ENCODE measurements at regions not wholly inside any gene's neighbourhood (a gene's known extent, or its start where the extent isn't known, plus 50 kb on each side); places are given as distances from the start of the nearest gene placed in this dataset.
"Not testable (repeated sequence)": the region's sequence is repeated elsewhere in the genome, so short reads cannot be mapped to it uniquely, and the experiment has no call there.

GRCh38 chr18:42374961-42375360 lies 419.9 kb downstream of the PIK3C3 start:
- Histone ChIP-seq H3K4me1 (no peaks in the 10 kb centered on the region), H3K9me3 (no peaks in the 10 kb centered on the region), H3K36me3 (no peaks in the 10 kb centered on the region), H4K20me1 (no peaks in the 10 kb centered on the region), H3K4me2 (no peak overlapping the region), H3K4me3 (no peak overlapping the region), H3K27ac (no peak overlapping the region), H3K9ac (no peak overlapping the region), H3K27me3 (no peaks in the 10 kb centered on the region)
- no peak for TF ChIP-seq Cebpa-rat (IDR thresholded peaks at IDR 0.05)

GRCh38 chr18:42378854-42379253 lies 423.8 kb downstream of the PIK3C3 start:
- H3K9ac ChIP-seq, H3K27ac ChIP-seq, H3K4me3 ChIP-seq, H3K9me3 ChIP-seq, H3K27me3 ChIP-seq, H3K36me3 ChIP-seq, H3K4me2 ChIP-seq, H4K20me1 ChIP-seq, H3K4me1 ChIP-seq: not testable (repeated sequence)

- not testable (repeated sequence) for H4K20me1 ChIP-seq, H3K9me3 ChIP-seq, H3K4me3 ChIP-seq, H3K4me2 ChIP-seq, H3K27ac ChIP-seq, H3K27me3 ChIP-seq, H3K9ac ChIP-seq, H3K4me1 ChIP-seq, H3K36me3 ChIP-seq
Observed at GRCh38 chr18:42381236-42381635, 426.2 kb downstream of the PIK3C3 start.

GRCh38 chr18:42392416-42392815 lies 437.4 kb downstream of the PIK3C3 start:
- Histone ChIP-seq H3K36me3 (no peaks in the 10 kb centered on the region), H3K27ac (no peak overlapping the region), H3K27me3 (no peaks in the 10 kb centered on the region), H3K4me3 (no peak overlapping the region), H4K20me1 (no peaks in the 10 kb centered on the region), H3K9me3 (no peaks in the 10 kb centered on the region), H3K4me1 (no peaks in the 10 kb centered on the region), H3K9ac (no peak overlapping the region), H3K4me2 (no peak overlapping the region)
- TF ChIP-seq Cebpa-rat (IDR thresholded peaks at IDR 0.05): no peak

- no peak overlapping the region for H3K9ac ChIP-seq
- no peaks in the 10 kb centered on the region for H3K36me3 ChIP-seq
- no peak overlapping the region for H3K4me3 ChIP-seq
- H3K4me2 ChIP-seq: no peak overlapping the region
- H4K20me1 ChIP-seq: no peaks in the 10 kb centered on the region
- no peaks in the 10 kb centered on the region for H3K4me1 ChIP-seq
- H3K27me3 ChIP-seq: no peaks in the 10 kb centered on the region
- no peak overlapping the region for H3K27ac ChIP-seq
- no peak for TF ChIP-seq Cebpa-rat (IDR thresholded peaks at IDR 0.05)
- H3K9me3 ChIP-seq: no peaks in the 10 kb centered on the region
Observed at GRCh38 chr18:42392926-42393325, 437.9 kb downstream of the PIK3C3 start.

- Histone ChIP-seq H4K20me1 (no peaks in the 10 kb centered on the region), H3K27me3 (no peaks in the 10 kb centered on the region), H3K4me2 (no peak overlapping the region), H3K4me1 (no peaks in the 10 kb centered on the region), H3K9ac (no peak overlapping the region), H3K36me3 (no peaks in the 10 kb centered on the region), H3K4me3 (no peak overlapping the region), H3K27ac (no peak overlapping the region), H3K9me3 (no peaks in the 10 kb centered on the region)
- no peak for TF ChIP-seq Cebpa-rat (IDR thresholded peaks at IDR 0.05)
Observed at GRCh38 chr18:42394238-42394637, 439.2 kb downstream of the PIK3C3 start.

- no peaks in the 10 kb centered on the region for H4K20me1 ChIP-seq
- no peak overlapping the region for H3K4me2 ChIP-seq
- H3K4me1 ChIP-seq: no peaks in the 10 kb centered on the region
- no peaks in the 10 kb centered on the region for H3K27me3 ChIP-seq
- no peak for TF ChIP-seq Cebpa-rat (IDR thresholded peaks at IDR 0.05)
- no peak overlapping the region for H3K4me3 ChIP-seq
- no peak overlapping the region for H3K9ac ChIP-seq
- no peaks in the 10 kb centered on the region for H3K9me3 ChIP-seq
- H3K36me3 ChIP-seq: no peaks in the 10 kb centered on the region
- H3K27ac ChIP-seq: no peak overlapping the region
Observed at GRCh38 chr18:42401131-42401673, 446.2 kb downstream of the PIK3C3 start.

- no peaks in the 10 kb centered on the region for H4K20me1 ChIP-seq
- no peak overlapping the region for H3K27ac ChIP-seq
- no peak overlapping the region for H3K4me3 ChIP-seq
- H3K9ac ChIP-seq: no peak overlapping the region
- no peak for TF ChIP-seq Cebpa-rat (IDR thresholded peaks at IDR 0.05)
- H3K36me3 ChIP-seq: no peaks in the 10 kb centered on the region
- H3K27me3 ChIP-seq: no peaks in the 10 kb centered on the region
- H3K9me3 ChIP-seq: peaks cover 11% of the 10 kb centered on the region
- H3K4me2 ChIP-seq: no peak overlapping the region
- no peaks in the 10 kb centered on the region for H3K4me1 ChIP-seq
Observed at GRCh38 chr18:42404151-42404550, 449.1 kb downstream of the PIK3C3 start.

GRCh38 chr18:42409005-42409404 lies 454.0 kb downstream of the PIK3C3 start:
- Histone ChIP-seq H3K4me1 (no peaks in the 10 kb centered on the region), H3K4me3 (no peak overlapping the region), H3K36me3 (no peaks in the 10 kb centered on the region), H3K9me3 (peaks cover 20% of the 10 kb centered on the region), H3K27ac (no peak overlapping the region), H3K4me2 (no peak overlapping the region), H4K20me1 (no peaks in the 10 kb centered on the region), H3K27me3 (no peaks in the 10 kb centered on the region), H3K9ac (no peak overlapping the region)
- no peak for TF ChIP-seq Cebpa-rat (IDR thresholded peaks at IDR 0.05)

GRCh38 chr18:42412281-42412680 lies 457.2 kb downstream of the PIK3C3 start:
- Histone ChIP-seq H3K4me2 (no peak overlapping the region), H3K27ac (no peak overlapping the region), H3K4me3 (no peak overlapping the region), H3K9ac (no peak overlapping the region), H3K9me3 (peaks cover 20% of the 10 kb centered on the region), H3K4me1 (no peaks in the 10 kb centered on the region), H4K20me1 (no peaks in the 10 kb centered on the region), H3K27me3 (no peaks in the 10 kb centered on the region), H3K36me3 (no peaks in the 10 kb centered on the region)
- no peak for TF ChIP-seq Cebpa-rat (IDR thresholded peaks at IDR 0.05)

GRCh38 chr18:42412896-42413295 lies 457.9 kb downstream of the PIK3C3 start:
- TF ChIP-seq Cebpa-rat (IDR thresholded peaks at IDR 0.05): no peak
- no peak overlapping the region for H3K4me2 ChIP-seq
- H3K27ac ChIP-seq: no peak overlapping the region
- H3K36me3 ChIP-seq: no peaks in the 10 kb centered on the region
- no peaks in the 10 kb centered on the region for H4K20me1 ChIP-seq
- peaks cover 20% of the 10 kb centered on the region for H3K9me3 ChIP-seq
- H3K27me3 ChIP-seq: no peaks in the 10 kb centered on the region
- no peak overlapping the region for H3K4me3 ChIP-seq
- no peak overlapping the region for H3K9ac ChIP-seq
- no peaks in the 10 kb centered on the region for H3K4me1 ChIP-seq
